ENCODE measurements at regions not wholly inside any gene's neighbourhood (a gene's known extent, or its start where the extent isn't known, plus 50 kb on each side); places are given as distances from the start of the nearest gene placed in this dataset.

GRCh38 chr12:58189893-58190292 is 248.5 kb downstream of the ATP23 start:
- H3K4me3 ChIP-seq (replicated peaks; ENCODE audit: low read depth, low read length) = no peak overlapping the region
- DNase-seq (ENCODE audit: extremely low read depth, low read depth) = no peak
- no peak for TF ChIP-seq CTCF (IDR thresholded peaks at IDR 0.05; ENCODE audit: low read depth, low read length, missing control alignments)

- TF ChIP-seq CTCF (IDR thresholded peaks at IDR 0.05; ENCODE audit: low read depth, low read length, missing control alignments) = no peak
- DNase-seq (ENCODE audit: extremely low read depth, low read depth) = no peak
- H3K4me3 ChIP-seq (replicated peaks; ENCODE audit: low read depth, low read length) = no peak overlapping the region
Observed at GRCh38 chr12:58190618-58191017, 249.3 kb downstream of the ATP23 start.

GRCh38 chr12:58196971-58197370 is 255.6 kb downstream of the ATP23 start:
- H3K4me3 ChIP-seq (replicated peaks; ENCODE audit: low read depth, low read length) = no peak overlapping the region
- no peak for TF ChIP-seq CTCF (IDR thresholded peaks at IDR 0.05; ENCODE audit: low read depth, low read length, missing control alignments)
- DNase-seq (ENCODE audit: extremely low read depth, low read depth) = no peak

GRCh38 chr12:58202933-58203718 is 261.8 kb downstream of the ATP23 start:
- DNase-seq (ENCODE audit: extremely low read depth, low read depth) = no peak
- TF ChIP-seq CTCF (IDR thresholded peaks at IDR 0.05; ENCODE audit: low read depth, low read length, missing control alignments) = no peak
- no peak overlapping the region for H3K4me3 ChIP-seq (replicated peaks; ENCODE audit: low read depth, low read length)

- no peak for DNase-seq (ENCODE audit: extremely low read depth, low read depth)
- no peak overlapping the region for H3K4me3 ChIP-seq (replicated peaks; ENCODE audit: low read depth, low read length)
- TF ChIP-seq CTCF (IDR thresholded peaks at IDR 0.05; ENCODE audit: low read depth, low read length, missing control alignments) = no peak
Observed at GRCh38 chr12:58204071-58204470, 262.7 kb downstream of the ATP23 start.

GRCh38 chr12:58206876-58207275 is 265.5 kb downstream of the ATP23 start:
- no peak for TF ChIP-seq CTCF (IDR thresholded peaks at IDR 0.05; ENCODE audit: low read depth, low read length, missing control alignments)
- no peak overlapping the region for H3K4me3 ChIP-seq (replicated peaks; ENCODE audit: low read depth, low read length)
- no peak for DNase-seq (ENCODE audit: extremely low read depth, low read depth)

- TF ChIP-seq CTCF (IDR thresholded peaks at IDR 0.05; ENCODE audit: low read depth, low read length, missing control alignments) = no peak
- no peak for DNase-seq (ENCODE audit: extremely low read depth, low read depth)
- H3K4me3 ChIP-seq (replicated peaks; ENCODE audit: low read depth, low read length) = no peak overlapping the region
Observed at GRCh38 chr12:58211211-58211610, 269.8 kb downstream of the ATP23 start.

Measured in HFF-Myc (cell line).